GM13976 (cell line): ENCODE measurements at regions not wholly inside any gene's neighbourhood (a gene's known extent, or its start where the extent isn't known, plus 50 kb on each side); places are given as distances from the start of the nearest gene placed in this dataset.

Source experiments
- DNase-seq: peaks from one replicate; pipeline ENCODE4 v3.0.0; 2012; ENCODE audit warnings: low spot score
- in situ Hi-C: fragments of 300-500 bp; cut with MboI; formaldehyde crosslinking; loops from one replicate; pipeline ENCODE4 v1.12.0; 2022; ENCODE audit warnings: low sequenced_read_pairs, mixed read lengths, inconsistent platforms; ENCODE audit not compliant: unreplicated experiment
- TF ChIP-seq, protein P1 (sequence below): IDR thresholded peaks from 2 replicates; pipeline ENCODE4 v1.5.1; 2012; ENCODE audit warnings: borderline replicate concordance, mild to moderate bottlenecking; ENCODE audit not compliant: insufficient read depth; ENCODE audit errors: extremely low read depth, missing control alignments, control extremely low read depth

DNA sequence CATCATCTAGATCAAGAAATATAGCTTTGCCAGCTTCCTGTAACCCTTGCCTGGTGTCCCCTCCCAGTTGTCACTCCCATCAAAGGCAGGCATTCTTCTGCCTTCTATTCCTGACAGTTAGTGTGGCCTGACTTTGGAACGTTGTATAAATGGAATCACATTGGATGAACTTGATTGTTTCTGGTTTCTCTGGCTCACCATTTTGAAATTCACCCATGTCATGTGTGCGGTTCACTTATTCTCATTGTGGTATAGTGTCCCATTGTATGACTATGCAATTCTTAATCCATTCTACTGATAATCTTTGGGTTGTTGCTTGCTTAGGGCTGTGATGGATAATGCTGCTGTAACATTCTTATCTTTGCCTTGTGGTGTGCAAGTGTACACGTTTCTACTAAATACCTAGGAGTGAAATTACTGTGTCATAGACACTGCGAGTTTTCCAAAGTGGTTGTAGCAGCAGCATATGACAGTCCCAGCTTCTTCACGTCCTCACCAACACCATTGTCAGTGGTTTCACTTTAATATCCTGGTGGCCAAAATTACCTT lies 73.2 kb downstream of the VEGFA start:
- in situ Hi-C loops = no loop called here
- TF ChIP-seq, protein P1, sequence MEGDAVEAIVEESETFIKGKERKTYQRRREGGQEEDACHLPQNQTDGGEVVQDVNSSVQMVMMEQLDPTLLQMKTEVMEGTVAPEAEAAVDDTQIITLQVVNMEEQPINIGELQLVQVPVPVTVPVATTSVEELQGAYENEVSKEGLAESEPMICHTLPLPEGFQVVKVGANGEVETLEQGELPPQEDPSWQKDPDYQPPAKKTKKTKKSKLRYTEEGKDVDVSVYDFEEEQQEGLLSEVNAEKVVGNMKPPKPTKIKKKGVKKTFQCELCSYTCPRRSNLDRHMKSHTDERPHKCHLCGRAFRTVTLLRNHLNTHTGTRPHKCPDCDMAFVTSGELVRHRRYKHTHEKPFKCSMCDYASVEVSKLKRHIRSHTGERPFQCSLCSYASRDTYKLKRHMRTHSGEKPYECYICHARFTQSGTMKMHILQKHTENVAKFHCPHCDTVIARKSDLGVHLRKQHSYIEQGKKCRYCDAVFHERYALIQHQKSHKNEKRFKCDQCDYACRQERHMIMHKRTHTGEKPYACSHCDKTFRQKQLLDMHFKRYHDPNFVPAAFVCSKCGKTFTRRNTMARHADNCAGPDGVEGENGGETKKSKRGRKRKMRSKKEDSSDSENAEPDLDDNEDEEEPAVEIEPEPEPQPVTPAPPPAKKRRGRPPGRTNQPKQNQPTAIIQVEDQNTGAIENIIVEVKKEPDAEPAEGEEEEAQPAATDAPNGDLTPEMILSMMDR = no peak
- no peak for DNase-seq

DNA sequence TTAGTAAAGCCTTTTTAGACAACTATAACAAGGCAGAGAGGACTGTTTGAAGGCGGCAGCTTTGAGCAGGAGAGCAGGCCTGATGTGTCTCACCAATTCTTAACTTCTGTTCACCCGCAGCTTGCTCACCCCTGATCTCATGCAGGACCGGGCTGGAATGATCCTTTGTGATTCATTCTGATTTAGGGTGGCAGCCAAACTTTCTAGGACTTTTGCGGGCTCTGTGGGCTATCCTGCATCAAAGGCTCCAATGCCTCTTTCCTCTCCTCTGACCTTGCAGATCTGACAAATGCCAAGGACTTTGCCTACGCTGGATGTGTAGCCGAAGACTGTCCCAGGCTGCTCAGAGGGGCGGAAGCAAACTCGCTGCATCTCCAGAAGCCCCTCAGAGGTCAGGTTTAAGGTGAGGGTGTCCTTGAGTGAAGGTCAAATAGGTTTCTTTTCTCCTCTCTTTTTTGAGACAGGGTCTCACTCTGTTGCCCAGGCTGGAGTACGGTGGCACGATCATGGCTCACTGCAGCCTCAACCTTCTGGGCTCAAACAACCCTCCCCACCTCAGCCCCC lies 72.3 kb downstream of the VEGFA start:
- no peak for DNase-seq
- in situ Hi-C loops = no loop called here
- TF ChIP-seq, protein P1 = no peak

DNA sequence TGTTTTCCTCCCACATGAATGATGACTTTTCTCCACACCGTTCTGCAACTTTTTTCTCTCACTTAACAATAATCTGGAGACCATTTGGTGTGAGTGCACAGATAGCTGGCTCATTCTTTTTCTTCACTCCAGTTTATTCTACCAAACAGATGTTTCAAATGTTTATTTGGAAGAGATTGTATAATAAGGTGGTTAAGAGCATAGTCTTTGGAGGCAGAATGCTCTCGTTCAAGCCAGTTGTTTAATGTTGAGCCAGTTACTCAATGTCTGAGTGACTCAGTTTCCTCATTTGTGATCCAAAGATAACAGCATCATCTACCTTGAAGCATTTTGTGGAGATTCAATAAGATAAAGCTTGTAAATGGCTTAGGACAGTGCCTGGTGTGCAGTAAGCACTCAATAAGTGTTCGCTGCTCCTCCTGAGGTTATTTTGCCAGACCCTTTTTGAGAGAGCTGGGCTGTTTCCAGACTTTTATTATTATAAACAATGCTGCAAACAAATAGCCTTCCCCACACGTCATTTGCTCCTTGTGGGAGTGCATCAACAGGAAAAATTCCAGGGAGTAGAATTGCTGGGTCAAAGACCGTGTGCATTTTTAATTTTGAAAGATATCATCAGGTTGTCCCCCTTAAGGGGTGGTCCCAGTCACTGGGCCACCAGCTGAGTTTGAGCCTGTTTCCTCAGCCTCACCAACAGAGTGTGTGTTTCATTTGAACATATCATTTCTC lies 70.6 kb downstream of the VEGFA start:
- TF ChIP-seq, protein P1 = no peak
- no peak for DNase-seq
- in situ Hi-C loops = no loop called here

DNA sequence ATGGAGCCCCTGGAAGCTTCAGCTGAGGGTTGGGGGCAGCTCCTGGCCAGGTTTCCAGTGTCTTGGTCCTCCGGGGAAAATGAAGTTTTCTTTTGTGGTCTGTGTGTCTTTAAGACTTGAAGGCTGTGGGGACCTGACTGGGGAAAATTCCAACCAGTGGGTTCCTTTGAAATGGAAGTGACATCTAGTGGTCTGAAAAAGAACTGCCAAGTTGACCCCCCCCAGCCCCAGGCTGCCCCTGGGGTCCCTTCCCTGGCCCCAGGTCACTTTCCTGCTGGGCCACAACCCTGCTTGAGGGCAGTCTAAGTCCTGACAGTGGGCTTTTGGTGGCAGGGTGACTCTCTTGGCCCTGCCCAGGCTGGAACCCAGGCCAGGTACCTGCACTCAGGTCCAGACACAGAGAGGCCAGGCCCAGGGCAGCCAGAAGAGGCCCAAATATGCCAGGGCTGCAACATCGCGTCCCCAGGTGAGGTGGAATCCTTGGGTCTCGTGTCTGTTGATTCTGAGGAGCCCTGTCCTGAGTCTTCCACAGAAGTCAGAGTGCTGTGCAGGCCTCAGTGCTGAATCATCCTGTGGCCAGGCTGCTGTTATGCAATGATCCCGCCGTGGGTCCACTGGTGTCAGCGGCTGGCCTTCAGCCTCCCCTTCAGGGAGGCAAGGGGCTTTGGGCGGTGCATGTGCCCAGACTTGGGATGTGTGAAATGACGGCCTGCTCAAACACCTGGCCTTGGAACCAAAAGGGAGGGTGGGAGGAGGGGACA lies 68.4 kb downstream of the VEGFA start:
- TF ChIP-seq, protein P1 = no peak
- in situ Hi-C loops = no loop called here
- peak; percentile 62 for DNase-seq

DNA sequence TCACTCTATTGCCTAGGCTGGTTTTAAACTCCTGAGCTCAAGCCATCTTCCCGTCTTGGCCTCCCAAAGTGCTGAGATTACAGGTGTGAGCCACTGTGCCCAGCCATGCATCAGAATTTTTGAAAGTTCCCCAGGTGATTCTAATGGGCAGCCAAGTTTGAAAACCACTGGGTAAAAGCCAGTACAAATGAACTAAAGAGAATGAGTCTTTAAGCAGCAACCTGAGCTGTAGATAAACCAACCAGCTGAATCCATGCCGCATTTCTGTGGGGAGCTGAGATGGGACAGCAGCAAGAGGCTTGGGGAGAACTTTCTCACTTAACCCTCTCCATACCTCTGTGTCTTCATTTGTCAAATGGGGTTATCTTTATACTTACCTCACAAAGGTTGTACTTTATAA lies 67.5 kb downstream of the VEGFA start:
- TF ChIP-seq, protein P1 = no peak
- in situ Hi-C loops = no loop called here
- no peak for DNase-seq

DNA sequence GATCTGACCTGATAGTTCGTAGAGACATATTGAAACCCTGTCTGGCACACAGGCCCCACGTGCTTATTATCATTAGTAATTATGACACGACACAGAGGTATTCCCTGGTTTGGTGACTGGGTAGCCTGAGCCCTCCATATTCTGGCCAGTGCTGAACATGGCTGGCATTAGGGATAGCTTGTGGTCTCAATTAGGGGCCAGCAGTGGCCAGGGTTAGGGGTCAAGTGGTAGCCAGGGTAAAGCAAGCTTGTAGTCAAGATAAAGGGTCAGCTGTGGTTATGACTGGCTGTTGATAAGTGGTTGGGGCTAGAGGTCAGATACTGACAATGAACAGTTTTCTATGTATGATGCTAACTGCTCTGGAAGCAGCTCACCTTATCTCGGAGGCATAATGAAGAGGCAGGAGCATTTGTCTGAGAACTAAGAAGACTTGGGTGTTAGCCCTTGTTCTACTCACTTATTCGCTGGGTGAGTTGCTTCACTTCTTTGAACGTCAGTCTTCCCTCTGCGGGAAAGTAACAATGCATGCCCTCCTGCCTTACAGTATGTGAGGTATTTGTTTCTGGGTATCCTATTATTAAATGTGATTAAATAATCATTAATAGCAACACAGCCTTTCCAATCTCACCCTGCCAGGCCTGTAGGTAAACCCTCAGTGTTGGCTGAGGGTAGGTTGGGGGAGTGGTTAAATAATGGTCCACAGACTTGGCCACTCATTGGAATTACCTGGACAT lies 66.7 kb downstream of the VEGFA start:
- no peak for DNase-seq
- TF ChIP-seq, protein P1 = no peak
- in situ Hi-C loops = no loop called here
